ENCODE measurements at regions not wholly inside any gene's neighbourhood (a gene's known extent, or its start where the extent isn't known, plus 50 kb on each side); places are given as distances from the start of the nearest gene placed in this dataset.
A peak's percentile ranks its signal among the peaks of the same experiment; 100 is the strongest.

GRCh38 chr9:87800456-87800855 lies 74.5 kb downstream of the CTSL start:
- ATAC-seq (no peak), DNase-seq (no peak)
- Histone ChIP-seq H3K4me3 (ENCODE audit: low read length) (no peak overlapping the region), H3K27me3 (ENCODE audit: control insufficient read depth, insufficient read depth) (no peaks in the 10 kb centered on the region), H3K4me1 (ENCODE audit: control insufficient read depth, insufficient read depth, low read length) (no peaks in the 10 kb centered on the region), H3K9me3 (ENCODE audit: control insufficient read depth, low read length) (no peaks in the 10 kb centered on the region), H3K27ac (ENCODE audit: low read length) (no peak overlapping the region)
- intact Hi-C loops (cut with DNase I) = no loop called here
- WGBS = 61% methylated on average over 7 of the region's 7 CpGs

- Histone ChIP-seq H3K27me3 (ENCODE audit: control insufficient read depth, insufficient read depth) (no peaks in the 10 kb centered on the region), H3K4me3 (ENCODE audit: low read length) (no peak overlapping the region), H3K27ac (ENCODE audit: low read length) (no peak overlapping the region), H3K4me1 (ENCODE audit: control insufficient read depth, insufficient read depth, low read length) (no peaks in the 10 kb centered on the region), H3K9me3 (ENCODE audit: control insufficient read depth, low read length) (no peaks in the 10 kb centered on the region)
- 63% methylated on average over 4 of the region's 4 CpGs for WGBS
- DNase-seq (no peak), ATAC-seq (no peak)
- intact Hi-C loops (cut with DNase I) = no loop called here
Observed at GRCh38 chr9:87801013-87801412, 75.1 kb downstream of the CTSL start.

DNA sequence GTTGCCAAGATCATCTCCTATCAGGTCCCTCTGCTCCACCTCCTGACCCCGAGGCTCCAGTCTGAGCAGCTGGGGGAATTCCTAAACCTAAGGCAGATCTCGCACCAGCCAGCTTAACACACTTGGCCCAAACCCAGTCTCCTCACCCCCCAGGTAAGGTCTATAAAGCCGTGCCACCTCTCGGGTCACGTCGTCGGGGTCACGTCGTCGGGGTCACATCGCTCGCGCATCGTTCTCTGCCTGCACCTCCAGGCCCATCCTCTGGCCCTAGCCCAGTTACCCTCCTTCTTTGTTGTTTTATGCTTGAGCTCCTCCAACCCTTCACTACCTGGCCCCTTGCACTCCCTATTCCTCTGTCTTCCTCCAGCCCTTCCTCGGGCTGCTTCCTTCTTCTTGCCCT lies 77.2 kb downstream of the CTSL start:
- no peak overlapping the region for H3K4me3 ChIP-seq (ENCODE audit: low read length)
- no peaks in the 10 kb centered on the region for H3K9me3 ChIP-seq (ENCODE audit: control insufficient read depth, low read length)
- intact Hi-C loops (cut with DNase I) = no loop called here
- no peaks in the 10 kb centered on the region for H3K4me1 ChIP-seq (ENCODE audit: control insufficient read depth, insufficient read depth, low read length)
- 93% methylated on average over 15 of the region's 15 CpGs for WGBS
- DNase-seq (peak in 1 of 3 donors; percentile 37), ATAC-seq (no peak)
- H3K27me3 ChIP-seq (ENCODE audit: control insufficient read depth, insufficient read depth) = no peaks in the 10 kb centered on the region
- H3K27ac ChIP-seq (ENCODE audit: low read length) = no peak overlapping the region

- H3K4me1 ChIP-seq (ENCODE audit: control insufficient read depth, insufficient read depth, low read length) = no peaks in the 10 kb centered on the region
- H3K27me3 ChIP-seq (ENCODE audit: control insufficient read depth, insufficient read depth) = no peaks in the 10 kb centered on the region
- H3K4me3 ChIP-seq (ENCODE audit: low read length) = no peak overlapping the region
- H3K27ac ChIP-seq (ENCODE audit: low read length) = no peak overlapping the region
- DNase-seq (no peak), ATAC-seq (no peak)
- 71% methylated on average over 9 of the region's 9 CpGs for WGBS
- intact Hi-C loops (cut with DNase I) = no loop called here
- H3K9me3 ChIP-seq (ENCODE audit: control insufficient read depth, low read length) = no peaks in the 10 kb centered on the region
Observed at GRCh38 chr9:87803623-87804345, 77.9 kb downstream of the CTSL start.

- 92% methylated on average over 5 of the region's 5 CpGs for WGBS
- intact Hi-C loops (cut with DNase I) = no loop called here
Observed at GRCh38 chr9:87805259-87805658, 77.4 kb upstream of the SPATA31E1 start.

DNA sequence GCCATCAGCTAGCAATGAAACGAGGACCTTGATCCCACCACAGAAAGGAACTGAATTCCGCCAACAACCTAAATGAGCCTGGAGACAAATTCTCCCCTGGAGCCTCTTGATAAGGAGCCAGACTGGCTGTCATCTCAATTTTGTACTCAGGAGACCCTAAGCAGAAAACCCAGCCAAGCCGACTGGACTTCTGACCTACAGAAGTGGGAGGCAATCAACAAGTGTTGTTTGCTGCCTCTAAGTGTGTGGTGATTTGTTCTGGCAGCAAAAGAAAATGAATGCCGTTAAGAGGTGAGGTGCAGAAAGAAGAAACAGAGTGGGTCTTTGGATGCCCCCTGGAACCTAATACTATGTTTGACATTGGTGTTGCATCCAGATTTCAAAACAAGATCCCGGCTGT lies 72.7 kb upstream of the SPATA31E1 start:
- ATAC-seq = peak in 1 of 2 donors; percentile 42

More at GRCh38 chr9:87805259-87805658, 77.4 kb upstream of the SPATA31E1 start:
- Histone ChIP-seq H3K27ac (ENCODE audit: low read length) (no peak overlapping the region), H3K4me1 (ENCODE audit: control insufficient read depth, insufficient read depth, low read length) (no peaks in the 10 kb centered on the region), H3K4me3 (ENCODE audit: low read length) (no peak overlapping the region), H3K9me3 (ENCODE audit: control insufficient read depth, low read length) (no peaks in the 10 kb centered on the region), H3K27me3 (ENCODE audit: control insufficient read depth, insufficient read depth) (no peaks in the 10 kb centered on the region)
- ATAC-seq (no peak), DNase-seq (no peak)

DNA sequence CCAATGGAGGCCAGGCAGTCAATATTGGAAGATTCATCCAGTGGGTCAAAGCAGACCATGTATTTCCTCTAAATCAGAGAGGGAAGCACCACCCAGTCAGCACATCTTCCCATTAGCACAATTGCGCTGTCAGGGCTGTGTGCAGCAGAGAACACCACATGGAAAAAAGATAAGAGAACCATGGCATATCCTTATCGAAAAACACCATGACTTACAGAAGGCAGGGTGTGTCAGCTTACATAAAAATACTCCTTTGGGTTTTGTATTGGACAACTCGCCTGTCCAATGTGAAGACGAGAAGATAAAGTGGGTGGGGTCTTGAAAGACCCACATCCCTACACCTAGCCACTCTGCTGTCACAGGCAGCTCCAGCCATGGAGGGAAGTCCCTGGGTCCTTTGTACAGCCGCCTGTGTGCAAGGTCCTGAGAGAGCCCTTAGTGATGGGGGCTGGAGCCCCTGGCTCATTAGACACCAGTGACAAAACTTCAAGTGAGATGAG lies 71.9 kb upstream of the SPATA31E1 start:
- DNase-seq (no peak), ATAC-seq (peak; percentile 67 to 80)
- Histone ChIP-seq H3K4me1 (ENCODE audit: control insufficient read depth, insufficient read depth, low read length) (no peaks in the 10 kb centered on the region), H3K27me3 (ENCODE audit: control insufficient read depth, insufficient read depth) (no peaks in the 10 kb centered on the region), H3K27ac (ENCODE audit: low read length) (no peak overlapping the region), H3K4me3 (ENCODE audit: low read length) (no peak overlapping the region), H3K9me3 (ENCODE audit: control insufficient read depth, low read length) (no peaks in the 10 kb centered on the region)
- 46% methylated on average over 5 of the region's 5 CpGs for WGBS
- intact Hi-C loops (cut with DNase I) = loop anchor here in 3 of 4 donors (5.0 to 10.0 kb wide), 3 partner anchors 128 to 476 kb away; no protein-coding TSS in a partner anchor

More for the DNA sequence above, 72.7 kb upstream of the SPATA31E1 start:
- no peaks in the 10 kb centered on the region for H3K9me3 ChIP-seq (ENCODE audit: control insufficient read depth, low read length)
- no peaks in the 10 kb centered on the region for H3K4me1 ChIP-seq (ENCODE audit: control insufficient read depth, insufficient read depth, low read length)
- 36% methylated on average over 5 of the region's 5 CpGs for WGBS
- H3K27ac ChIP-seq (ENCODE audit: low read length) = no peak overlapping the region
- no peak overlapping the region for H3K4me3 ChIP-seq (ENCODE audit: low read length)
- no peaks in the 10 kb centered on the region for H3K27me3 ChIP-seq (ENCODE audit: control insufficient read depth, insufficient read depth)
- DNase-seq = no peak
- intact Hi-C loops (cut with DNase I) = loop anchor here in 3 of 4 donors (5.0 to 10.0 kb wide), 3 partner anchors 128 to 475 kb away; no protein-coding TSS in a partner anchor

DNA sequence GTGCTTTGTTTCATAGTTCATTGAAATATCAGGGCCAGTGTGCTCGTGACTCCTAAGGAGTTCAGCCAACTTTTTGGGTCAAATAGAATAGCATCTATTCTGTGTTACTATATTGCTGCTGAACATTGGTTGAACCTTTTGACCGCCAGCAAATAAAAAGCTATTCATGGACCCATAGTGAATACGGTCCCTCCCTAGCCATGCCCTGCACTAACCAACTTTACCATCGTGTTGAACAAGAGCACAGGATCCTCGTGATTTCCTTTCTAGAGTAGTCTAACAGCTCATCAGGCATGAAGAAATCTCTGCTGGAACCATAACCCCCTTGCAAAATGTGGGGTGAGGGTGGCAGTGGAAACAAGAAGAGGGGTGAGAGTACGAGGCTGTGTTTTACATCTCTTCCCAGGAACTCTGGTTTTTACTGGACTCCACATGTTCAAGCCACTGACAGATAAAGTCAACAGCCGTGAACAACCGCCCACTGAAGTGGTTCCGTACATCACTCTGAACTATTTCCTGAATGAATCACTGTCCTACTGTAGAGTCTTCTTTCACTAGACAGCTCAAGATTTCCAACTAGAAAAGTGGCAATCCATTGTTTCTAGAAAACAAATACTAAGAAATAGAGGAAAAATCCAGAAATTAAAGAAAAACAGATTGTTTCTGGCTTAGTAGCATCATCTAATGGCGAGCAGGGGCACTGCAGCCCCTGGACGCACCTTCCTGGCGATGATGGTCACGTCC lies 70.1 kb upstream of the SPATA31E1 start:
- H3K4me1 ChIP-seq (ENCODE audit: control insufficient read depth, insufficient read depth, low read length) = no peaks in the 10 kb centered on the region
- intact Hi-C loops (cut with DNase I) = loop anchor here (2.0 to 10.0 kb wide), 4 partner anchors 128 to 478 kb away; no protein-coding TSS in a partner anchor
- no peak overlapping the region for H3K27ac ChIP-seq (ENCODE audit: low read length)
- 38% methylated on average over 13 of the region's 13 CpGs for WGBS
- H3K4me3 ChIP-seq (ENCODE audit: low read length) = no peak overlapping the region
- ATAC-seq (peak in 1 of 2 donors; percentile 63), DNase-seq (peak in 1 of 3 donors; percentile 67)
- H3K27me3 ChIP-seq (ENCODE audit: control insufficient read depth, insufficient read depth) = no peaks in the 10 kb centered on the region
- no peaks in the 10 kb centered on the region for H3K9me3 ChIP-seq (ENCODE audit: control insufficient read depth, low read length)

- no peaks in the 10 kb centered on the region for H3K27me3 ChIP-seq (ENCODE audit: control insufficient read depth, insufficient read depth)
- H3K27ac ChIP-seq (ENCODE audit: low read length) = no peak overlapping the region
- intact Hi-C loops (cut with DNase I) = loop anchor here (2.0 to 10.0 kb wide), 4 partner anchors 128 to 478 kb away; no protein-coding TSS in a partner anchor
- no peaks in the 10 kb centered on the region for H3K9me3 ChIP-seq (ENCODE audit: control insufficient read depth, low read length)
- no peak for ATAC-seq
- H3K4me3 ChIP-seq (ENCODE audit: low read length) = no peak overlapping the region
- no peak for DNase-seq
- H3K4me1 ChIP-seq (ENCODE audit: control insufficient read depth, insufficient read depth, low read length) = no peaks in the 10 kb centered on the region
- WGBS = 69% methylated on average over 7 of the region's 7 CpGs
Observed at GRCh38 chr9:87813119-87813463, 69.6 kb upstream of the SPATA31E1 start.

GRCh38 chr9:87816036-87816435 lies 66.6 kb upstream of the SPATA31E1 start:
- intact Hi-C loops (cut with DNase I) = loop anchor here in 1 of 4 donors (10.0 kb wide), 1 partner anchor 481 kb away; no protein-coding TSS in a partner anchor
- Histone ChIP-seq H3K4me1 (ENCODE audit: control insufficient read depth, insufficient read depth, low read length) (no peaks in the 10 kb centered on the region), H3K9me3 (ENCODE audit: control insufficient read depth, low read length) (no peaks in the 10 kb centered on the region), H3K27ac (ENCODE audit: low read length) (no peak overlapping the region), H3K27me3 (ENCODE audit: control insufficient read depth, insufficient read depth) (no peaks in the 10 kb centered on the region), H3K4me3 (ENCODE audit: low read length) (no peak overlapping the region)
- DNase-seq = no peak
- 0% methylated on average over 2 of the region's 2 CpGs for WGBS
- peak; percentile 23 to 63 for ATAC-seq

GRCh38 chr9:87818308-87818707 lies 64.4 kb upstream of the SPATA31E1 start:
- Histone ChIP-seq H3K4me3 (ENCODE audit: low read length) (no peak overlapping the region), H3K27me3 (ENCODE audit: control insufficient read depth, insufficient read depth) (no peaks in the 10 kb centered on the region), H3K9me3 (ENCODE audit: control insufficient read depth, low read length) (no peaks in the 10 kb centered on the region), H3K4me1 (ENCODE audit: control insufficient read depth, insufficient read depth, low read length) (no peaks in the 10 kb centered on the region), H3K27ac (ENCODE audit: low read length) (no peak overlapping the region)
- 84% methylated on average over 3 of the region's 3 CpGs for WGBS
- intact Hi-C loops (cut with DNase I) = loop anchor here in 1 of 4 donors (10.0 kb wide), 1 partner anchor 484 kb away; no protein-coding TSS in a partner anchor
- ATAC-seq (no peak), DNase-seq (no peak)

Measured in right cardiac atrium (tissue), 5 donors.